Head of caudate nucleus (tissue), 42 donors: ENCODE measurements at regions not wholly inside any gene's neighbourhood (a gene's known extent, or its start where the extent isn't known, plus 50 kb on each side); places are given as distances from the start of the nearest gene placed in this dataset.

ENCODE experiments used
- DNase-seq, 42 donors: peaks; one replicate each; pipeline versions ENCODE4 v3.0.0 to v3.0.0-alpha.2; 2020 to 2021; ENCODE audit warnings: mixed read lengths in 7 of 42
- intact Hi-C: fragments of 100-400 bp; cut with DNase I; formaldehyde crosslinking; loops from one replicate; pipeline ENCODE4 v1.15.0; 2022

DNA sequence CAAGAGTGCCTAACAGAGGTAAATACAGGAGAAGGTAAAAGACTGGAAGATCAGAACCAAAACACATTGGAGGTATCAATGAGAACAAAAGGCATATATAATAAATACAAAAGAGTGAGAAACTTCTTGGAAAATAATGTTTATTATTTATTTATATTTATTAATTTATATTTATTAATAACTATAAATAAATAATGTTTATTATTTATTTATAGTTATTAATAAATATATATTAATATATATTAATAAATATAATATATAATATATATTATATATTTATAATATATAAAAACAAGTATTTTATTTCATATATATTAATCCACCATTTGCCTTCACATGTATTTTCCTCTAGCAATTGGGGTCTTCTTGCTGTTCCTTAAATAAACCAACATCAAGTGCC lies 391.9 kb downstream of the GPATCH2 start:
- no peak for DNase-seq
- intact Hi-C loops = no loop called here

DNA sequence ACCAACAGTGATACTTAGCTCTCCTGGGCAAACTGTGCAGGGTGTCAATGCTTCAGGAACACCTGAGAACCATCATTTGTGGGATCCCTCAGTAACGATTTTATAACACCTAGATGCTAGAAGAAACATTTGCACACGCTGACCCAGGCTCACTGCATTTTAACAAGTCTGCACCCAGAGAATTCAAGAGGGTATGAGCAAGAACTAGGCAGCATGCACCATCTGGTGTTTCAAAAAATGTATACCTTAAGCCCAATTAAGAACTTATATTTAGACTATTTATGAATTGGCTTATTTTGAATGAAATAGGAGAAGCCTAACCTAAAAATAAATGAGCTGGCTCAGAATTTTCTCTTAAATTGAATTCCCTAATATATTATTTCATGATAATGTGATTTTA lies 400.5 kb downstream of the GPATCH2 start:
- intact Hi-C loops = no loop called here
- no peak for DNase-seq

DNA sequence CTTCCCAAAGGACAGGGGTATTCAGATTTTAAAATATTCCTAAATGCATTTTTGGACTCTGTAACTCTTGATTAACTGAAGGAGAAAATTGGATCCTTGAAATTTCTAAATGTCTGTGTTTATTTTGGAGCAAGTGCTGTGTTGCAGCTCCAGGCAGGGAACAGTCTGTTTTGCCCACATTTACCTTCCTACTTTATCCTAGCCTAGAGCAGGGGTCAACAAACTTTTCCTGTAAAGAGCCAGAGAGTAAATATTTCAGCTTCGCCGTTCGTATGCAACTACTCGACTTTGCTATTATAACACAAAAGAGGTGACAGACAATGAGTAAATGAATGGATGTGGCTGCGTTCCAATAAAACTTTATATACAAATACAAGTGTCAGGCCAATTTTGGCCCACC lies 402.2 kb downstream of the GPATCH2 start:
- intact Hi-C loops = no loop called here
- DNase-seq = no peak

DNA sequence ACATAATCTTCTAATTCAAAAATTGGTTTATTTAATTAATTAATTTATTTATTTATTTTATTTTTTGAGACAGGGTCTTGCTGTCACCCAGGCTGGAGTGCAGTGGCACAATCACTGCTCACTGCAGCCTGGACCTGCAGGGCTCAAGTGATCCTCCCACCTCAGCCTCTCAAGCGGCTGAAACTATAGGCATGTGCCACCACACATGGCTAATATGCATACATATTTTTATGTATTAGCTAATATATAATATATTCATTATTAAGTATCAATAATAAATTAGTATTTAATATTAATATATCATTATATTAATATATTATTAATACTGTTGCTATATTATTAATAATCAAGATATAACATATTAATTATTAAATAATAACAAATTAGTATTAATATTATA lies 406.7 kb downstream of the GPATCH2 start:
- intact Hi-C loops = no loop called here
- DNase-seq = no peak

DNA sequence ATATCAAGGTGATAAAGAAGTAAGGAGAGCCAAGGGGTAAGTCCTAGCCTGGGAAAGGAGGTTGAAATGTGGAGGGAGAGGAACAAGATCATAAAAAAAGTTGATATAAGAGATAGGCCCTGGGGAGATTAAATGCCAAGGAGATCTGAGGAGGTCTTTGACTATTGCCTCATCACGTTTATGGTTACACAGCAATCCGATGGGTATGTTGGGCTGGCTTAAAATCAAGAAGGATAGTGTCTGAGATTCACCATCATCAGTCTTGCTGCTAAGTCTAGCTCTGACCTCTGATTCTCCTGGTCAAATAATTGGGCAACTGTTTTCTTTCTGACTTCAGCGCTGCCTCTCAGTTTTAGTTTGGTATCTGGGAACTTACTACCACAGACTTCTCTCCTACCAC lies 416.3 kb downstream of the GPATCH2 start:
- no peak for DNase-seq
- intact Hi-C loops = no loop called here

DNA sequence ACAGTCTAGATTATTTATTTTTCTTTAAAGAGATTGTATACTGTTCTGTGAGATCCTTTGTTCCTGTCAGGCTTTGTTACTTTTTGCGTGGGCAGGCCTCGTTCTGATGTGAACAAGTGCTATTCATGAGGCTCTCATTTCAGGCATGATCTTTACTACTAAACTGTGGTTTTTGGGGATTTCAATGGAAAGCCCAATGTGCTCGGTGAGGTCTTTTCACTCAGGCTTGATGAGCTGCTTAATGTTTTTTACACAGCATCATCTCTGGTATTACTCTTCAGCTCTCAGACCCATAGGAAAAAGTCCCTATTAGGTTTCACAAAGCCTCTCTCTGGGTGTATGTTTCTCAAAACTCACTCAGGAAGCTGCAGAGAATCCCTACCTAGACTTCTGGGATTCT lies 419.4 kb downstream of the GPATCH2 start:
- intact Hi-C loops = no loop called here

DNA sequence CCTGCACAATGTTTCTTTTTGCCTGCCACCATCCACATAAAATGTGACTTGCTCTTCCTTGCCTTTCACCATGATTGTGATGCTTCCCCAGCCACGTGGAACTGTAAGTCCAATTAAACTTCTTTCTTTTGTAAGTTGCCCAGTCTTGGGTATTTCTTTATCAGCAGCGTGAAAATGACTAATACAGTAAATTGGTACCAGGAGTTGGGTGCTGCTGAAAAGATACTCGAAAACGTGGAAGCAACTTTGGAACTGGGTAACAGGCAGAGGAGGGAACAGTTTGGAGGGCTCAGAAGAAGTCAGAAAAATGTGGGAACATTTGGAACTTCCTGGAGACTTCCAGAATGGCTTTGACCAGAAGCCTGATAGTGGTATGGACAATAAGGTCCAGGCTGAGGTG lies 425.3 kb downstream of the GPATCH2 start:
- intact Hi-C loops = no loop called here

More for the DNA sequence above, 419.4 kb downstream of the GPATCH2 start:
- no peak for DNase-seq

DNA sequence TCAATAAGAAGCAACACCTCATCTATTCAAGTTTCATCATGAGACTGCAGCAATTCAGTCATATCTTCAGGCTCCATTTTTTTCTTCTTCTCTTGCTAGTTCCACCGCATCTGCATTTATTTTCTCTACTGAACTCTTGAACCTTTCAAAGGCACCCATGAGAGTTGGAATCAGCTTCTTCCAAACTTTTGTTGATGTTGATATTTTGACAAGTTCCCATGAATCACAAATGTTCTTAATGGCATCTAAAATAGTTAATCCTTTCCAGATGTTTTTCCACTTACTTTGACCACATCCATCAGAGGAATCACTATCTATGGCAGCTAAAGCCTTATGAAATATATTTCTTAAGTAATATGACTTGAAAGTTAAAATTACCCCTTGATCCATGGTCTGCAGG lies 434.3 kb downstream of the GPATCH2 start:
- DNase-seq = no peak
- intact Hi-C loops = no loop called here

More for the DNA sequence above, 425.3 kb downstream of the GPATCH2 start:
- no peak for DNase-seq

DNA sequence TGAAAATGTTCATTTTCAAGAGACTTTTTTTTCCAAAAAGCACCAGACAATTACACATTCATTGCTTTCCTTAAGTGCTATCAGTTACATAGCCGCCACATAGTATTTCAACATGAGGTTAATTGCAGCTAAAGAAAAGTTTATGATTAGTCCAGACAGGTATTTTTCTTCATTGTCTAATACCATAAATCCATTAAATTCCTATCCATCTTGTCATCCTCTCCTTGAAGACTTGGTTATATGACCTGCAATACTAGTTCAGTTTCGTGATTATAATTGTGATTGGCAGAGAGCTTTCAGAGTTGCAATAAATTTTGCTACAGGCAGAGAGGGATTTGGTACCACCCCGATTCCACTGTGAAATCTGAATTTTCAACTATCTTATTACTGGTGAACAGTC lies 437.7 kb downstream of the GPATCH2 start:
- intact Hi-C loops = no loop called here

DNA sequence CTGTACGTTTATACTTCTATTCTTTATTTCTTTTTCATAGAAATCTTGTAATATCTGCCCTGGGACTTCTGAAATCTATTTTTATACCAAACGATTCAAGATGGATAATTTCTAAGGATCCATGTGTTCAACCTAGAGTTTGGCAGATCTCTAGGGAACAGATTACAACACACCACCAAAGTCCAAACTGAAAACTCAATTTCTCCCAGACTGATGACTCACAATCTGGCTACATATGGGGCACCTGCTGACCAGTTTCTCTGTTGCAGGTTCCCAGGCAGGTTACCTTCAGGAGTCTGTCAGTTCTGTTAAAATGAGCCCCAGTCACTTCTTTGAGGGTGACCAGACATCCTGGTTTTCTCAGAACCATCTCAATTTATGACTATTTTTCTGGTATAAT lies 439.4 kb downstream of the GPATCH2 start:
- no peak for DNase-seq
- intact Hi-C loops = no loop called here

More for the DNA sequence above, 437.7 kb downstream of the GPATCH2 start:
- no peak for DNase-seq

DNA sequence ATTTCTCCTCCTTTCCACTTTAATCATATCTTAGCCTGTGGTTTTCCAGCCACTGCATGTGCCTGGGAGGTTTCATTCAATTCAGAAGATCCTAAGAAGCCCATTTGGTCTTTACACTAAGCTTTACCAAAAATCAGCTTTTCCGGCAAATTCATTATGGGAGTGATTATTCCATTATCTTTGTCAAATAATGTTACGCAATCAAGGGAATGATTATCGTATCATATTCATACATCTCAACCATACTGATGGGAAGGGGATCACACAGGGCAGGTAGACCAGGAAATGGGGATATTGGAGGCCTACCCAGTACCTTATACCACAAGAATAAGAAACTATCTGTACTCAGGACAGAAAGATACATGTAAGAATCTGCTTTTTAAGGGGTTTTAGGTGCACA lies 440.5 kb downstream of the GPATCH2 start:
- no peak for DNase-seq
- intact Hi-C loops = no loop called here

DNA sequence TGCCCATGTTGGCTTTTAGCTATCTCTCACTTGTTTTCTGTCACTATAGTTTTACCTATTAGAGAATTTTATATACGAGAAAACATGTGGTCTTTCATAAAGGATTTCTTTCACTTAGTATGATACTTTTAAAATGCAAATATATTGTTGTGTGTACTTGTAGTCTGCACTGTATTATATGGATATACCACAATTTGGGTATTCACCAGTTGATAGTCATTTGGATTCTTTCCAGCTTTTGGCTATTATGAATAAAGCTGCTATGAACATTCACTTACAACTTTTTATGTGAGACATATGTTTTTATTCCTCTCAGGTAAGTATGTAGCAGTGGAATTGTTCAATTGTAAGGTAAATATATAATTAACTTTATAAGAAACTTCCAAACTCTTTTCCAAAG lies 441.5 kb downstream of the GPATCH2 start:
- intact Hi-C loops = no loop called here
- no peak for DNase-seq

DNA sequence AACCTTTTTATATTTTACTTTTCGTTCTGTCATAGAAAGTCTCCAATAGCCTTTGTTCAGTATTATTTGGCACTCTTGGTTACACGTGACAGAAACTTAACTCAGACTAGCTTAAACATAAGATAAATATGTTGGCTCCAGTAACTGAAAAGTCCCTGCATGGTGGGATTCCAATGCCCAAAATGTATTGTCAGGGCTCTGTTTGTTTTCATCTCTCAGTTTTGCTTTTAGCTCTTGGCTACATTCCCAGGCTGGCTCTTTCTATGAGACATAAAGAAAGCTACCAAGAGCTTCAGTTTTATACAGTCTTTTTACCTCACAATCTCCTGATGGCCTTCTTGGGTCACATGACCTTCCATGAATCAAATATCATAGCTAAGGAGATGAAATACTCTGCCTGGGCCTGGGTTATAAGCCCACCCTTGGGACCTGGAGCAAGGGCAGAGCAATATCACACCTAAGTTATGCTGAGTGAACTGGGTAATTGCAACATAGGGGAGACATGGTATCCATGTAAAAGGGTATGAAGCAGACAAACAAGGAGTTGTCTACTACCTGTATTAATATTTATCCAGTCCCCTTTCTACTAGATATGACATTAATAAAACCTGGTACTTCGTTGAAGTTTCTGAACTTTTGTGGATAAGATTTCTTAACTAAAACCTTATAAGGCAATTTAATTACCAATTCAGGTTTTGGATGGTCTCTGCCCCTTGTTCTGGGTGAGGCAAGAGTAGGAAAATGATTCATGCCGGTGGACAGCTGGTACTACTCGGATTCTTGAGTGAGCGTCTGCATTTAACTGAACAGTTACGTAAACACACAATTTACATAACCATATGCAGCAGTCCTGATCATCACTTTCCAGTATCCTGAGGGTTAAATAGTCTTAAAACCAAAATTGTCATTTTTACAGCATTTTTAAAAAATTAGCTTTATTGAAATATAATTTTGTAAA lies 442.3 kb downstream of the GPATCH2 start:
- intact Hi-C loops = no loop called here
- no peak for DNase-seq

DNA sequence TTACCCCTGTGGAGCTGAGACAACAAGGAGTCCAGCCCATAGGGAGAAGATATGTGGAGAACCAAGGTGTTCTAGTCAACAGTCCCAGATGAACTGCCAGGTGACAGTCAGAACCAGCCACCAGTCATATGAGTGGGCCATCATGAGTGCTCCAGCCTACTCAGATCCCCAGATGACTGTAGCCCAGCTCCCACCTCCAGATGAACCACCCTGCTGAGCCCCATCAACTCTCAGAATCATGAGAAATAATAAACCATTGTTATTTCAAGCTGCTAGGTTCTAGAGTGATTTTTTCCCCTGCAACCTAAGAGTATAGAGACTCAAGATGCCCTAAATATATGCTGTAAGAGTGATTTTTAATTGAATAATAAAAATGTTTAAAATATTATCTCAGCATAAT lies 444.2 kb downstream of the GPATCH2 start:
- intact Hi-C loops = no loop called here
- no peak for DNase-seq

DNA sequence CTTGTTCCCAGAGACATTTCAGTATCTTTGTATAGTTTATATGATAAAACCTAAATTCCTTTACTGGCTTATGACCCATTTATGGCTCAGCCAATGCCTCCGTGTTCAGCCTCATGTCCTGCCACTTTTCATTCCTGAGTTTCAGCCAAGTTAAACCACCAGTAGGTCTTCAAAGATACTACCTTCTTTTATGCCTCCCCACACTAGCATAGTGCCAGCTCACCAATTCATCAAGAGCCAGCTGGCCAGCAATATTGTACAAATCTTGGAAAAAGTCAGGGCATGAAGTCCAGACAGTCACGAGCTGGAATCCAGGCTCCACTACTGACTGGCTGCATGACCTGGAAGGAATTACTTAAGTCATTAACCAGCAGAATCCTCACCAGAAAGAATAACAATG lies 446.0 kb downstream of the GPATCH2 start:
- intact Hi-C loops = no loop called here
- DNase-seq = peak in 1 of 42 donors; percentile 3

DNA sequence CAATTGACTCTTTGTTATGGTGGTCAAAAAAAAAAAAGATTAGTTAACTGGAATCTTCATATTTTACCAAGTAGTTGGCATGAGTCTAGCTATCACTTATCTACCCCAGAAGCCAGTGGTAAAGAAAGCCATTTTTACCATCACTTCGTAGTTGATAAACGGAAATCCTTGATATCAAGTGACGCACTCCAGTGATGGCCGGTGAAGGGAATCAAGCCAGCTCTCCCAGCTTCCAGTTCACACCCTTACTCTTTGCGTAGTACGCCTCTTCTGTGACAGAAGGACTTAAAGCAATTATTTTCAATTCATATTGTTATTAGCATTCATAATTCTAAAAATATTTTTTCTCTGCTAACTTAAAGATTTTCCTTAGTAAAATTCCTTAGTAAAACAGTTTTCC lies 447.9 kb downstream of the GPATCH2 start:
- DNase-seq = no peak
- intact Hi-C loops = no loop called here

DNA sequence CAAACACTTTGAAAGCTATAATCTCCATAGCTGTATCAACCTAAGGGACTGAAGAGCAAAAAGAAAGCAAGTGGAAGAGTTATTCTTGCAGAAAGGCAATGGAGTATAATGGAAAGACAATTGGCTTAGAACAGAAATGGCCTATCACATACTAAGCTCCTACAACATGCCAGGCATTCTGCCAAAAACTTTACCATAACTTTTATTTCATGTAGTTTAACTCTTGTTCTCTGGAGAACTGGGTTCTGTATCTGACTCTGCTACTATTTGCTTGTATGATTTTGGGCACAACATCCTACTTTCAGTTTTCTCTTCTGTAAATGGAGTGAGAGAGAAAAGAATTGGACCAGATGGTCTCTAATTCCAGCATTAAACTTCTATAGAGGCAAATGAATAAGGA lies 449.1 kb downstream of the GPATCH2 start:
- intact Hi-C loops = no loop called here
- no peak for DNase-seq

DNA sequence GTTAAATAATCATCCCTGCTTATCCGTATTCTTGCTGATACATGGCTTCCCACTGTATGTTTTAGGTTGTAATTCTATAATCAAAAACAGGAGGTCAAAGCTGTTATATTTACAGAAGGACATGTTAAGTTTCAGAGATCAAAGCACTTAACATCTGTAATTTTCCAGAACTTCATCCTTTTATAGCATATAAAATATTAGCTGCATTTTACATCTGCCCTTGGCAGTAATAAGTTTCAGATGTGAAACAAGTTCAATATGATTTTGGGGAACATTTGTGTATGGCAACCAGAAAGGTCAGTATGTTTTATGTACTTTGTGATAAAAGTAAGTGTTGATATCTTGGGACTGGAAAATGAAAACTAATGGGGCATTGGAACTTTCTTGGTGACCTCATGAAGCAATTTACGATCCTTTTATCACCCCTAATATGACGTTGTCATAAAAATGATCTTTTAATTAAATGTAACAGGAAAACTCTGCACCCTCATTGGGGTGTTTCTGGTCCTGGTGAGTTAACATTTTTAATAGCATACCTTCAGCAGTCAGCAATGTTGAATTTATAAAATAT lies 449.6 kb downstream of the GPATCH2 start:
- intact Hi-C loops = no loop called here
- no peak for DNase-seq

DNA sequence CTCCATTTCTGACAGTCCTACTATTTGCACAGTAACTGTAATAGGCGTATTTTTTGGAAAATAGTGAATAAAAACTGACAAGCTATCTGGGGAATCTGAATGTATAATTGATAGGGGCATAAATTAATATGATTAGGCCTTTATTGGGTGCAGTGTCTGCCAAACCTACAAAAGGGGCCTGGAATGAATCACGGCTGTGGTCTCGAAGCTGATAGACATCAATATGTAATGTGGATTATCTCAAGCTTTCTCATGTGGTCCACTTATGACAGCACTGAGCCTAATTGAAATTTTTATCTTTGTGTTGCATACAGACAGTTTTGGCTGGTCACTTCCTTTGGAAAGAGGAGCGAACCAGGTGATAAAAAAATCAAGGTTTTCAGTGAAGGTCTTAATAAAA lies 450.4 kb downstream of the GPATCH2 start:
- no peak for DNase-seq
- intact Hi-C loops = no loop called here

DNA sequence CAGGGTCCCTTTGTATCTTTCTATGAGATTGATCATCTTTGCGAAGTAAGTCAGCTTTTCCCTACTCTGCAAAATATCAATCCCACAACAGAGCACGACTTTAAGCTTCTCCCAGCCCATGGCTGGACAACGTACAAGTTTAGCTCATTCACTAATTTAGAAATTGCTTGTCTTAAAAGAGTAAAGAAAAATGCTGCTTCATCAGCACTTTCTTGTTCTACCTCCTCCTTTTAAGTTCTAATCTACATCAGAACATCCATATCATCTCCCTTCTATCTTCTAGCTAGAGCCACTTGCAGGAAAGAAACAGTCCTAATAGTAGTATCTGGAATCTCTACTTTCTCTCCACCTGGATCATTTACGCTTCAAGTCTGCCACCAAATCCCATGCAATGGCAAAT lies 441.2 kb upstream of the ESRRG start:
- intact Hi-C loops = no loop called here

DNA sequence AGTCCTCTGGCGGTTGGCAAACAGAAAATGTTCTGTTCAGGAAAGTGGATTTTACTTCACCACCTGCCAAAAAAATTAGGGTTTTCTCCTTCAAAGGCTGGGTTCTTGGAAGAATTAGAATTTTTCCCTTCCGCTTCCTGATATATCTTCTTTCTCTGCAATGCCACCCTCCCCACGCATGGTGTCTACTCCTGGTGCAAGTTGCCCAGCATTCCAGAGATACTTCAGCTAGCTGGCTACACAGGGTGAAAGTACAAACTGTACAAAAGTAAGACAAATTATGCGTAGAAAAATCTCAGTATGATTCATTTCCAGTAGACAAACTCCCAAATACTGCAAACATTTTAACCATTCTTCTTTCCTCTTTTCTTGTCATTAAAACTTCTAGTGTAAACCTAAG lies 430.1 kb upstream of the ESRRG start:
- no peak for DNase-seq
- intact Hi-C loops = no loop called here

More for the DNA sequence above, 441.2 kb upstream of the ESRRG start:
- DNase-seq = no peak
